Activated CD4-positive, alpha-beta T cell treated with anti-CD3 and anti-CD28 coated beads, Interleukin-2, amount 10 ng/mL, durations not matched to agents 7 days and 5 days (primary cell): ENCODE measurements at regions not wholly inside any gene's neighbourhood (a gene's known extent, or its start where the extent isn't known, plus 50 kb on each side); places are given as distances from the start of the nearest gene placed in this dataset.

ENCODE experiments used
- CTCF ChIA-PET: fragments of 350-600 bp; sonication (Branson Sonifier 250); formaldehyde crosslinking; loops from one replicate; lab custom pipeline; 2021; ENCODE audit warnings: antibody characterized with exemption; lab: Charles Lee
- POLR2A ChIA-PET: fragments of 350-600 bp; sonication (Branson Sonifier 250); formaldehyde crosslinking; loops from one replicate; lab custom pipeline; 2021; ENCODE audit warnings: antibody characterized with exemption; lab: Charles Lee
- DNase-seq: peaks from one replicate; pipeline ENCODE4 v3.0.0-alpha.2; 2020
- H3K27ac Mint-ChIP-seq: one replicate; pipeline ENCODE4 v1.8.0; 2021; ENCODE audit warnings: mild to moderate bottlenecking, moderate library complexity, mixed read lengths
- H3K27me3 Mint-ChIP-seq: one replicate; pipeline ENCODE4 v1.8.0; 2021; ENCODE audit warnings: mixed read lengths
- H3K36me3 Mint-ChIP-seq: one replicate; pipeline ENCODE4 v1.8.0; 2021; ENCODE audit warnings: low read depth, mixed read lengths
- H3K4me1 Mint-ChIP-seq: one replicate; pipeline ENCODE4 v1.8.0; 2021; ENCODE audit warnings: mixed read lengths
- H3K4me3 Mint-ChIP-seq: one replicate; pipeline ENCODE4 v1.8.0; 2021; ENCODE audit warnings: mild to moderate bottlenecking, moderate library complexity, mixed read lengths
- H3K9me3 Mint-ChIP-seq: one replicate; pipeline ENCODE4 v1.8.0; 2021; ENCODE audit warnings: mixed read lengths

DNA sequence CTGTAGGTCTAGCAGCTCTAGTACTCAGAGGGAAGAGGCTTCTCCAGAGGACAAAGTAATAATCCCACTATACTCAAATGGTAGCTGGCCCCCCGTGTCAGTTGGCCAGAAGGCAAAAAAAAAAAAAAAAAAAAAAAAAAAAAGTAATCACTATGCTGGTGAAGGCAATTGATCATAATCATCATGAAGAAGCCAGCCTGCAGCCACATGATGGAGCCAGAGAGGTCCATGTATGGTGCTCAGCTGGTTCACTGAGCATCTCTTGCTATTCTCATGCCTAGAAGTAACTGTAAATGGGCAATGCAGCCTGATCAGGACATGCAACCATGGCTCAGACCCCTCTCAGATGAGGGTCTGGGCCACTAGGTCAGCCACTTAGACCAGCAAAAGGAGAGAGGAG, 378.8 kb downstream of the MED13L start:
- H3K9me3 Mint-ChIP-seq: no peaks in the 10 kb centered on the region
- no peak for DNase-seq
- peaks cover 8% of the 10 kb centered on the region for H3K27me3 Mint-ChIP-seq
- no peak overlapping the region for H3K4me3 Mint-ChIP-seq
- no peaks in the 10 kb centered on the region for H3K4me1 Mint-ChIP-seq
- ChIA-PET CTCF (no interaction called here), POLR2A (no interaction called here)
- no peaks in the 10 kb centered on the region for H3K36me3 Mint-ChIP-seq
- no peak overlapping the region for H3K27ac Mint-ChIP-seq

DNA sequence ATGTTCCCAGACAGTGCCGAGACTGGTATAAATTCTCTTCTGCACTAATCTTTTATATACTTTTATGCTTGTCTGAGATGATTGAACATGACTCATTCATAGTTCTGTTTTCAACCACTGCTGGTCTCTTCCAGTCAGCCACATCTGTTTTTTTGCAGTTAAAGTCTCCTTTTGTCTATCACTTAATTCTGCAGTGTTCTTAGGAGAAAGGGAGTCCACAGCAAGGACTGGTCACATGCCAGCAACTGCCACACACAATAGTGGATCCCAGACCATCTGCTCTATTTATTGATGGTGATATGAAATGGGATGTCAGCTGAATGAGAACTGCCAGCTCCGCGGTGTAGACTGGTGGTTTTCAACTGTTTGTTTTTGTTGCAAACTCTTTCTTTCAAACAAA, 379.8 kb downstream of the MED13L start:
- CTCF ChIA-PET: no interaction called here
- Mint-ChIP-seq H3K4me3 (no peak overlapping the region), H3K27ac (no peak overlapping the region), H3K9me3 (no peaks in the 10 kb centered on the region), H3K4me1 (no peaks in the 10 kb centered on the region), H3K27me3 (peaks cover 6% of the 10 kb centered on the region), H3K36me3 (no peaks in the 10 kb centered on the region)
- DNase-seq: no peak
- POLR2A ChIA-PET: no interaction called here

DNA sequence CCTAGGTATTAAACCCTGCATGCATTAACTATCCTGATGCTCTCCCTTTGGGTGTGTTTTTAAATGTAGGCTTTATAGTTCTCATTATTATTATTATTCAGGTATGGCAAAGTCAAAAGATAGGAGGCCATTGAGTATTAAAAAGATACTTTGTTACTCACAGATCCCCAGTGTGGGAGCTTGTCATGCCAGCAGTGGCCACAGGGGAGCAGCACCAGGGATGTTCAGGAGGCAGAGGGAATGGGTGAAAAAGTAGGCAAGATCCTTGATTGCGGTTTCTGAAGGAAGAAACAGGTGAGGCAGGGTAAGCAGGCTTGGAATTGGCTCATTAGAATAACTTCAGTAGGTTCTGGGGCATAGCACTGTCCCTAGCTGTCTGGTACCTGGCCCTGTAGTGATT, 382.2 kb downstream of the MED13L start:
- Mint-ChIP-seq H3K4me3 (no peak overlapping the region), H3K27me3 (peaks cover 4% of the 10 kb centered on the region), H3K4me1 (no peaks in the 10 kb centered on the region), H3K27ac (no peak overlapping the region), H3K36me3 (no peaks in the 10 kb centered on the region), H3K9me3 (no peaks in the 10 kb centered on the region)
- POLR2A ChIA-PET: no interaction called here
- CTCF ChIA-PET: no interaction called here
- DNase-seq: no peak

DNA sequence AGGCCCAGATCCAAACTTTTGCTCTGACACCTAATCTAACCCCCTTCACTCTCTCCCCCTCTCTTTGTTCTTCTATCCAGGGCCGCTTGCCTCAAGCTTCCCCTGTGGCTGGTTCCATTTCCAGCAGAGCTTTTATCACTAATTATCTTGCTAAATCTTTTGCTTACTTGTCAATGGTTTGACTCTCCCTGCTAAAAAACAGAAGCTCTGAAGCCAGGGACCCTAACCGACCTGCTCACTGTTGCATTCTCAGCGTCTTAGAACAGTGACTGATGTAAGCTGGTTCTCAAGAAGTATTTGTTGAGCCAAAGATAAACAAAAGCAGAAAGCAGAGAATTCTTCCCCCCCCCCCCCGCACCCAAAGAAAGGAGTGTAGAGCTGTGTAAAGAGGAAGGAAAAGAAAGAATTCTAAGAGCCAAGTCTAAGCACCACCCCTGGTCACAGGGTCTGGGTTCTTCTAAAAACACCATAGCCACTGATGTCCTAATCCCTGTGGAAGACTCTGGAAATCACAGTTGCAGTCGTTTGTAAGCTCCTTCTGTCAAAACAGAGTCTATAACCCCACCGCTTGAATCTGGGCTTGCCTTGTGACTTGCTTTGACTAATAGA, 385.8 kb downstream of the MED13L start:
- POLR2A ChIA-PET: no interaction called here
- Mint-ChIP-seq H3K9me3 (no peaks in the 10 kb centered on the region), H3K36me3 (no peaks in the 10 kb centered on the region), H3K27ac (no peak overlapping the region), H3K27me3 (no peaks in the 10 kb centered on the region), H3K4me1 (no peaks in the 10 kb centered on the region), H3K4me3 (no peak overlapping the region)
- CTCF ChIA-PET: no interaction called here
- DNase-seq: no peak

DNA sequence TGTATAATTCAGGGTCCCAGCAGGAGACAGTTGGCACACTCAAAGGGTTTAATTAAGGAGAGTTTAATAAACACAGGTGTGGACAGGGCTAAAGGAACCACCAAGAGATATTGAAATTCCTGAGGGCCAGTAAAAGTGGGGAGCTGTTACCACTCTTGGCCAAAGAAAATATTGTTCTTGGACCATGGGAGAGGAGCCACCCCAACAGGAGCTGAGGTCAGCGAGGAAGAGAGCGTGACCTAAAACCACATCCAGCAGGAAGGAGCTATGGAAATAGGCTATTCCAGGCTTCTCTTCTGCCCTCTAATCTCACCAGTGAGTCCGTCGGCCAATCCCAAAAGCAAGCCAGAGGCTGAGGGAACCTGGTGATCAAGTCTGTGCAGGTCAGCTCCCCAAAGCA, 390.8 kb downstream of the MED13L start:
- H3K27ac Mint-ChIP-seq: no peak overlapping the region
- CTCF ChIA-PET: interaction anchor here (0.6 kb wide), 1 partner anchor 1259 kb away, joined by 3 read pairs; no protein-coding TSS in a partner anchor
- H3K27me3 Mint-ChIP-seq: peaks cover 5% of the 10 kb centered on the region
- no peak for DNase-seq
- no peaks in the 10 kb centered on the region for H3K9me3 Mint-ChIP-seq
- no peaks in the 10 kb centered on the region for H3K36me3 Mint-ChIP-seq
- POLR2A ChIA-PET: no interaction called here
- H3K4me1 Mint-ChIP-seq: no peaks in the 10 kb centered on the region
- H3K4me3 Mint-ChIP-seq: no peak overlapping the region

DNA sequence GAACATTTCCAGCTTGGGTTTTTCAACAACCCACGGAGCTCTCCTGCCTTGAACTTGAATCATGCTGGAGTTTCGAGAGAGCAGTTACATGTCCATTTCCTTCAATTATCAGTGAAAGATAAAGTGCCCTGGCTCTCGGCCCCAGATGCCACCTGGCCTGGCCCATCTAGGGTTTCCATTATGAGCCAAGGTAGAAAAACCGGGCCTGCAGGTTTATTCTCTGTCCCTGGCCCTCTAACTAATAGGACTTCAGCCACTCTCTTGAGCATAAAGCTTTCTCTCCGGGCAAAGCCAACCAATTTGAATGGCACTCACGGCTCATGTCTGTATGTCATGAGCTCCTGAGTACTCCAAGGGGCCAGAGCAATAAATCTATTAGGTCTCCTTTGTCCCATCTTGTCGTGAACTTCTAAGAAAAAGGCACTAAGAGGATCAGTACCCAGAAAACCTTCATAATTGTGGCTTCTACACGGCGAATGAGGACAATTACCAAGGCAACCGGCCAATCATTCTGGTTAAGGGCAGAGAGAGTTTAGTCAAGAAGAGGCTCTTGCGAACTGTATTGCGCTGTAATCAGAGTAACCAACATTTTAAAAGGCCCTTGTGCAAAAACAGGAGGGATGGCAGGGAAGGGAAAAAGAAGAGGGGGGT, 392.3 kb downstream of the MED13L start:
- Mint-ChIP-seq H3K36me3 (no peaks in the 10 kb centered on the region), H3K9me3 (no peaks in the 10 kb centered on the region), H3K4me3 (no peak overlapping the region), H3K4me1 (no peaks in the 10 kb centered on the region), H3K27ac (no peak overlapping the region), H3K27me3 (peaks cover 5% of the 10 kb centered on the region)
- no peak for DNase-seq
- POLR2A ChIA-PET: no interaction called here
- CTCF ChIA-PET: interaction anchor here (1.1 kb wide), 1 partner anchor 14 kb away, joined by 3 read pairs; no protein-coding TSS in a partner anchor

DNA sequence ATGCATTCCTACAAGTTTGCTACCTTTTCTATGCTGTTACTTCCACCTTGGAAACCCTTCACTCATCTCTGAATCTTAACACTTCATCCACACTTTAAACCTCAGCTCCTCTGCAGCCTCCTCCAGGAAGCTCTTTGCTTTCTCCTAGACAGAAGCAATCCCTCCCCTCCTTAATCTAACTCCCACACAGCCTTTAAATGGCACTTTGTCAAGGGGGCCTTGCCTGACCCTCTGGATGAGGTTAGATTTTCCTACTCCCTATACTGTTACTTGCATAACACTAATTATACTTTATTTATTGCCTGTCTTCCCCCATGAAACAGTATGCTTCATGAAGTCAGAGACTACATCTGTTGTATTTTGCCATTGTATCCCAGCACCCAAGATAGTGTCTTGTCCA, 394.6 kb downstream of the MED13L start:
- Mint-ChIP-seq H3K4me3 (no peak overlapping the region), H3K27ac (no peak overlapping the region), H3K9me3 (no peaks in the 10 kb centered on the region), H3K36me3 (no peaks in the 10 kb centered on the region), H3K27me3 (peaks cover 8% of the 10 kb centered on the region), H3K4me1 (no peaks in the 10 kb centered on the region)
- POLR2A ChIA-PET: no interaction called here
- CTCF ChIA-PET: no interaction called here
- no peak for DNase-seq

DNA sequence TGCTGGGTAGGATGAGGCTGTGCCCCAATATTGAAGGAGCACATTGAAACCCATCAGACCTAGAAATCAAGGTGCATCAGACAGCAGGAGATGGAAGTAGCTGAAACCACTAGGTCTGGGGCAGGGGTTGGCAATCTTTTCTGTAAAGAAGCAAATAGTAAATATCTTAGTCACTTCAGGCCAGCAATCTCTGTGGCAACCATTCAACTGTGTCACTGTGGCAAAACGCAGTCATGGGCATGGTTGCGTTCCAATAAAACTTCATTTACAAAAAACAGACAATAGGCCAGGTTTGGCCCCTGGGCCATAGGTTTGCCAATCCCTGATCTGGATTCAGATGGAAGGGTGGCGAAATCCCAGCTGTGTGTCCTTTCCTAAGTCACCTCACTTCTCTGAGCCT, 397.3 kb downstream of the MED13L start:
- CTCF ChIA-PET: interaction anchor here (0.5 kb wide), 1 partner anchor 777 kb away, joined by 3 read pairs; no protein-coding TSS in a partner anchor
- DNase-seq: no peak

DNA sequence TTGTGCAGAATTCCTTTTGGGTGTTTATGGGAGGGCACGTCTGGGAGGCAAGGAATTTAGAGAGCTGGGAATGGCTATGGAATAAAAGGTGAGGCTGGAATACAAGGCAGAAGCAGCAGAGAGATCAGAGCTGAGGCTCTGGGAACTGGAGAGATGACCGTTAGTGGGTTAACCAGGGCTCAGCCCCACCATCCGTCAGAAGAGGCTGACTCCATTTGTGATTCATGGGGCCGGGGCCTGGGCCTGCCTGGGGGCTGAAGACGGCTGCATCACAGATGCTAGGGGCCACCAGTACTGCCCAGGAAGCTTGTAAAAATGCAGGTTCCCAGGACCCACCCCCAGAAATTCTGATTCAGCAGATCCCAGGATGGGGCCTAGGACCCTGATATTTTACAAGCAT, 398.1 kb downstream of the MED13L start:
- no peak overlapping the region for H3K4me3 Mint-ChIP-seq
- POLR2A ChIA-PET: no interaction called here
- H3K9me3 Mint-ChIP-seq: no peaks in the 10 kb centered on the region
- no peaks in the 10 kb centered on the region for H3K4me1 Mint-ChIP-seq
- DNase-seq: no peak
- H3K36me3 Mint-ChIP-seq: no peaks in the 10 kb centered on the region
- peaks cover 12% of the 10 kb centered on the region for H3K27me3 Mint-ChIP-seq
- H3K27ac Mint-ChIP-seq: no peak overlapping the region
- CTCF ChIA-PET: no interaction called here

More for the DNA sequence above, 397.3 kb downstream of the MED13L start:
- Mint-ChIP-seq H3K4me3 (no peak overlapping the region), H3K9me3 (no peaks in the 10 kb centered on the region), H3K36me3 (no peaks in the 10 kb centered on the region), H3K27ac (no peak overlapping the region), H3K4me1 (no peaks in the 10 kb centered on the region), H3K27me3 (peaks cover 8% of the 10 kb centered on the region)
- POLR2A ChIA-PET: no interaction called here

DNA sequence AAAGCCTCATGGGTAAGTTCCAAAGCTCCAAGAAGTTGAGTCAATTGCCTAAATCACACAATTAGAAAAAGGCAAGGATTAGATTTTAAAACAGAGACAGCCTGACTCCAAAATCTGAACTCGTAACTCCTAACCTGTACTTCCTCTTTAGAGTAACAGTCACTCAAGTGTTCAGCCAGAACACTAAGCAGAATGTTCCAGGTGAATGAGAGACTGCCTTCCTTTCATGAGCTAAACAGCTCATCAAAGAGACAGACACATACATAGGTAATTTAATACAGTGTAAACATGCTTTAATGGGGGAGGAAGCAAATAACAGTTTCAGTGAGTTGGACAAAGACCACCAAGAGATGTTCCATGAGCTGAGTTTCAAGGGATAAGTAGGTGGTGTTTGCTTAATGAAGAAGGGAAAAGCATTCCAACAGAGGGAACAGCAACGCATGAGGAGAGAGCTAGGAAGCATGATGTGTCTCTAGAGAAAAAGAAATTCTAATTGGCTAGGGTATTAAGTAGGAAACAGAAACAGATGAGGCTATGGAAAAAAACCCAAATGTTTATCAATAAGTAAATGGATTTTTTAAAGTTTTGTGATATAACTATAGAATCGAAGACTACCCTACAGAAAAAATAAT, 403.9 kb downstream of the MED13L start:
- Mint-ChIP-seq H3K36me3 (no peaks in the 10 kb centered on the region), H3K27me3 (peaks cover 22% of the 10 kb centered on the region), H3K4me1 (no peaks in the 10 kb centered on the region), H3K9me3 (no peaks in the 10 kb centered on the region), H3K27ac (no peak overlapping the region), H3K4me3 (no peak overlapping the region)
- POLR2A ChIA-PET: no interaction called here
- DNase-seq: no peak
- CTCF ChIA-PET: interaction anchor here (0.6 to 1.1 kb wide), 2 partner anchors 11 to 167 kb away, joined by 3 read pairs; no protein-coding TSS in a partner anchor

DNA sequence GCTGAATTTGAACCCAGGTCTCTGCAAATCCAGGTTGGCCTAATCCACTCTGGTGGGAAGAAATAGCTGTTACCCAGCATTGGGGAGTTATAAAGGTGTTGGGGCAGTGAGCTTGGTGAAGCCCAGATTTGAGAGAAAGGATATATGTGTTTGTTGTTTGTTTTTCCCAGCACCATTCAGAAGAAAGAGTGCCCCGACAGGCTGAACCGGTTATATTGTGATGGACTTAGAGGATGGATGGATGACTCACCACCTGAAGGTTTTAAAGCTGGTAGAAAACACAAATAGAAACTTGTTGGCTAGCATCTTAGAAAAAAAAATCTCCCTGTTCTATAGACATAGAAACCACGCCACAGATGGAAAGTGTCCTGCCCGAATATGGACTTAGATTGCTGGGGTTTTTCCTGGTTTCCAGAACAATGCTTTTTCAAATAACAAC, 404.6 kb downstream of the MED13L start:
- no peaks in the 10 kb centered on the region for H3K36me3 Mint-ChIP-seq
- H3K27ac Mint-ChIP-seq: no peak overlapping the region
- H3K27me3 Mint-ChIP-seq: peaks cover 22% of the 10 kb centered on the region
- DNase-seq: no peak
- H3K9me3 Mint-ChIP-seq: no peaks in the 10 kb centered on the region
- POLR2A ChIA-PET: no interaction called here
- CTCF ChIA-PET: interaction anchor here (1.1 kb wide), 1 partner anchor 11 kb away, joined by 3 read pairs; no protein-coding TSS in a partner anchor
- no peaks in the 10 kb centered on the region for H3K4me1 Mint-ChIP-seq
- H3K4me3 Mint-ChIP-seq: no peak overlapping the region

DNA sequence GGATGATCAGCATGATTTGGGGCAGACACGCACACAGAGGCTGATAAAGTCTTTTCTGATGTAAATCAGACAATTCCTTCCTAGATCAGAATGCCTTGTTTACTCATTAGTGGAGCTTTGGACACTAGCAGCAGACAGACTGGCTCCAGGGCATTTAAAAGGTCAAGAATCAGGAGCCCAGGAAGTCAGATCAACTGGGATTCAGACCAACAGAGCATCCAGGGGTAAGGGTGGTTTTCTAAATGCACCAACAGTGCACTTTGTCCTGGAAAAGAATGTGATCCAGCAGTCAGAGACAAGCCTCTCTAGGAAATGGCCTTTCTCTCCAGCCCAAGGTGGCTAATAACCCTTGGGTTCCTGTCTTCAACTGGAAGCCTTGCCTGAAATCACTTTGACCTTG, 405.3 kb downstream of the MED13L start:
- Mint-ChIP-seq H3K4me3 (no peak overlapping the region), H3K9me3 (no peaks in the 10 kb centered on the region), H3K36me3 (no peaks in the 10 kb centered on the region), H3K27ac (no peak overlapping the region), H3K27me3 (peaks cover 22% of the 10 kb centered on the region), H3K4me1 (no peaks in the 10 kb centered on the region)
- DNase-seq: no peak
- POLR2A ChIA-PET: no interaction called here
- CTCF ChIA-PET: interaction anchor here (0.7 to 1.1 kb wide), 3 partner anchors 10 to 1911 kb away, joined by 3 to 4 read pairs (median 3); no protein-coding TSS in a partner anchor

DNA sequence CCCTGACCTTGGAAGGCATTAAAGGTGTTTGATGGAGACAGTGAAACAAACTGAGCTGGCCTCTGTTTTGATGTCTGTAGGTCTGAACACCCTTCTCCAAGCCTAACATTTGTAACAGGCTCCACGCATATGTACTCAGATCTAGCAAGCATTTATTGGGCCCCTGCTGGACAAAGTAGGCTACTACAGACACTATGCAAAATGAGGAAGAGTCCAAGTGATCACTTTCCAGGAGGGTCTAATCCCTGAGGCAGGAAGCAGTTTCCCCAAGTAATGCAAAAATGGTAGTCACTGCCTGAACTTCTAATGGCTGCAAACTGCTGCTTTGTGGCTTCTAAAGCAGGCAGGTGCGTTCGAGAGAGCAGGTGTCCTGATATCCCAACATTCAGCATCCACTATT, 405.8 kb downstream of the MED13L start:
- no peaks in the 10 kb centered on the region for H3K4me1 Mint-ChIP-seq

More for the DNA sequence above, 405.8 kb downstream of the MED13L start:
- no peak overlapping the region for H3K27ac Mint-ChIP-seq
- no peak for DNase-seq
- H3K4me3 Mint-ChIP-seq: no peak overlapping the region
- H3K27me3 Mint-ChIP-seq: peaks cover 22% of the 10 kb centered on the region
- ChIA-PET POLR2A (no interaction called here), CTCF (interaction anchor here (0.7 to 0.8 kb wide), 3 partner anchors 14 to 1911 kb away, joined by 3 to 4 read pairs (median 3); no protein-coding TSS in a partner anchor)
- no peaks in the 10 kb centered on the region for H3K9me3 Mint-ChIP-seq
- H3K36me3 Mint-ChIP-seq: no peaks in the 10 kb centered on the region
